ENCODE measurements at regions not wholly inside any gene's neighbourhood (a gene's known extent, or its start where the extent isn't known, plus 50 kb on each side); places are given as distances from the start of the nearest gene placed in this dataset.

DNA sequence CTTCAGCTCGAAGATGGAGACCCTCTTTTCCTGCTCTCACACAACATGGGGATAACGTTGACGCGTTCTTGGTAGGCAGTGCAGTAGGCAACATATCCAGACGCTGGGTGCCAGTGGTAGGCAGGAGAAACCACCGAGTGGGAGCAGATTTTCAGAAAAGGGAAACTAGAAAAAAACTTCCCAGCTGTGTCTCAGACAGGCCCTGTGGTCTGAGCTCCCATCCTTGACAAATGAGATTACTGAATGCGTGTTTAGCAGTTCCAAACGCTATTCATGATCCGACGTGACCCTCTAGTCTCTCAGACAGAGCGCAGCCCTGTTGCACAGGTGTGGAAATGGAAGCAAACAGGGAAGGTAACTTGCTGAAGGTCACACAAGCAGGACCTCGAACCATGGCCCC, 83.9 kb upstream of the DUSP22 start:
- no peaks in the 10 kb centered on the region for H3K27me3 ChIP-seq (ENCODE audit: insufficient read depth, low read length)

DNA sequence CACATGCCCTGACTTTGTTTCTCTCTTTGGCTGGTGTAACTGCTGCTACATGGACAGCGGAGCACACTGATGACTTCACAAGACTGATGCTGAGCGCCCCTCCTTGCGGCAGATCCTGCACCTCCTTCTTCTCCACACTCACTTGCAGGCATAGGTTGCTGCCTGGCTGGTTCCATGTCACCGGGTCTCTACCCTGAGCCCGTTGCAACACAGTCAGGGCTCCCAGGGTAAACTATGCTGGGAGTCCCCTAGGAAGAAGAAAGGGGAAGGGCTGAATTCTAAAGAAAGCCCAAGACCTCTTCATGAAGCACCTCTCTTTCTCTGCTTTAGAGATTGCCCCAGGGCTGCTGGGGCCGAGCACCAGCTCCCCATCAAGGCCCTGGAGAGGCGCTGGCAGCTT, 83.3 kb upstream of the DUSP22 start:
- no peaks in the 10 kb centered on the region for H3K4me1 ChIP-seq (ENCODE audit: insufficient read depth, low read length)
- no peak overlapping the region for H2AFZ ChIP-seq (ENCODE audit: low read depth, low read length)
- no peaks in the 10 kb centered on the region for H3K27me3 ChIP-seq (ENCODE audit: insufficient read depth, low read length)
- H3K36me3 ChIP-seq (ENCODE audit: insufficient read depth, low read length) = no peaks in the 10 kb centered on the region
- H3K9me3 ChIP-seq (ENCODE audit: low read length) = no peaks in the 10 kb centered on the region
- H3K4me3 ChIP-seq (ENCODE audit: low read length) = no peak overlapping the region

More for the DNA sequence above, 83.9 kb upstream of the DUSP22 start:
- Histone ChIP-seq H3K36me3 (ENCODE audit: insufficient read depth, low read length) (no peaks in the 10 kb centered on the region), H3K9me3 (ENCODE audit: low read length) (no peaks in the 10 kb centered on the region), H2AFZ (ENCODE audit: low read depth, low read length) (no peak overlapping the region), H3K4me3 (ENCODE audit: low read length) (no peak overlapping the region), H3K4me1 (ENCODE audit: insufficient read depth, low read length) (no peaks in the 10 kb centered on the region)

DNA sequence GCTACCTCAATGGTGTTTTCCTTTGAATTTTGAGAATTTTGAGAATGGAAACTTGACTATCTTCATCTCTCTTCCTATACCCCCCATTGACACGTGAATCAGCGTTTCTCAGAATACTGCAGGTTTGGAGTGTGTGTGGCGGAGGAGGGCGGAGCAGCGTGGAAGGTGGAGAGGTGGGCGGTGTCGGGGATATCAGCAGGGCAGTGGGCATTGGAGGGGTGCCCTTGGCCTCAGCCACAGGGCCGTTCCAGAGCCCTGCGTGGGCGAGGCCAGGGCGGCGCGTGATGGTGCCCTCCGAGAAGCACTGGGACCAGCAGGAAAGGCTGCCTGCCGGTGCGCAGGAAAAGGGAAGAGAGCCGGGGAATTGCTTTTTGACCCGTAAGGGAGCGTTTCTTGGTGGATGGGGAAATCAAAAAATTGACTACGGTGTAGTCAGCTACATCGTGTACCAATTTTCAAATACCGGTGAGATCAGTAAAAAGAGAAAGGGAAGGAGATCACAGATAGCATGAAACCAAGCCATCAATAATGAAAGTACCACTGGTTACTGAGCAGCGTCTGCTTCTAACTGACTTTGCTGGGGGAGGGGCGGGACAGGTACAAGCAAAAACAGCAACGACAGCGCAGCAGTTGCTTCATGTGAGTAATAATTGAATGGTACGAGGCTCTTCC, 82.7 kb upstream of the DUSP22 start:
- H3K4me3 ChIP-seq (ENCODE audit: low read length) = no peak overlapping the region
- no peak overlapping the region for H2AFZ ChIP-seq (ENCODE audit: low read depth, low read length)
- no peaks in the 10 kb centered on the region for H3K4me1 ChIP-seq (ENCODE audit: insufficient read depth, low read length)
- no peaks in the 10 kb centered on the region for H3K27me3 ChIP-seq (ENCODE audit: insufficient read depth, low read length)
- peaks cover 3% of the 10 kb centered on the region for H3K9me3 ChIP-seq (ENCODE audit: low read length)
- no peaks in the 10 kb centered on the region for H3K36me3 ChIP-seq (ENCODE audit: insufficient read depth, low read length)

DNA sequence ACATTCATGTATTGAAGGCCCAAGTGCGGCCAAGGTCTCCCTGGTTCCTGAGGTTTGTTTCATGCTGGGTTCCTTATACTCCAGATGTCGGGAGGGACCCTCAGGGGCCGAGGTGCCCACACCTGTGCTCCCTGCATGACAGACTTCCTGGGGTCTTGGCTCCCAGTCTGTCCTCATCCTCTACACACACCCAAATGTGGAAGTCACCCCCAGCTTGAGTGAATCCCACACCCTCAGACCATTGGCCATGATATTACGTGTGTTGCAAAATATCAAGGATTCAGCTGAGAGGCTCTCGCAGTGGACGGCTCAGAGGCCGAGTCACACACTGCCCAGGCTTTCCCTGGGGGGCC, 82.2 kb upstream of the DUSP22 start:
- Histone ChIP-seq H3K4me1 (ENCODE audit: insufficient read depth, low read length) (no peaks in the 10 kb centered on the region), H3K36me3 (ENCODE audit: insufficient read depth, low read length) (no peaks in the 10 kb centered on the region), H2AFZ (ENCODE audit: low read depth, low read length) (no peak overlapping the region), H3K4me3 (ENCODE audit: low read length) (no peak overlapping the region), H3K9me3 (ENCODE audit: low read length) (peaks cover 5% of the 10 kb centered on the region), H3K27me3 (ENCODE audit: insufficient read depth, low read length) (no peaks in the 10 kb centered on the region)

DNA sequence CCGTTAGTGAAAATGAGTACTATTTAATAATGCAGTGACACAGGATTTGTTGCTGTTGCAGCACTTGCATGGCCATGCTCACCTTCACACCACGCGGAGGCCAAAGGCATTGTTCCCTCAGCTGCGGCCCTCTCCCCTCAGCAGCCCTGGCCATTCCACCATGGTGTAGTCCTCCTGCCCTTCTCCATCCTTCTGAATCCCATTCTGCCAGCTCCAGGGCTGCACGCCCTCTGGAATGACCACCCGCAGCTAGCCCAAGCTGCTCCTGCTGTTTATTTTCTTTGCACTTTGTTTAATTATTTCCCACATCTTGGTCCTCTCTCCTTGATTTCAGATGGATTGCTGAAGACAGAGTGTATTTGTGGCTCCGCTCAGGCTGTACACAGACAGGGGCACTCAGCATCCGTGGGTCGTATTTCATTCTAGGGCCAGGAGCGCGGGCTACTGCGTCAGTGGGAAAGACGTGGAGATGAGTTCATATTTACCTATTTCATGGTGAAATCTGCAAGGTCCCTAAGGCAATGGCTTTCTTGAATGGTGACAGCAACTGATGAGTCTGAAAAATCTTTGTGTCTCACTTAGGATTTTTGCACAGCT, 81.4 kb upstream of the DUSP22 start:
- Histone ChIP-seq H3K36me3 (ENCODE audit: insufficient read depth, low read length) (no peaks in the 10 kb centered on the region), H3K9me3 (ENCODE audit: low read length) (peaks cover 5% of the 10 kb centered on the region), H2AFZ (ENCODE audit: low read depth, low read length) (no peak overlapping the region), H3K4me3 (ENCODE audit: low read length) (no peak overlapping the region), H3K27me3 (ENCODE audit: insufficient read depth, low read length) (no peaks in the 10 kb centered on the region), H3K4me1 (ENCODE audit: insufficient read depth, low read length) (no peaks in the 10 kb centered on the region)

DNA sequence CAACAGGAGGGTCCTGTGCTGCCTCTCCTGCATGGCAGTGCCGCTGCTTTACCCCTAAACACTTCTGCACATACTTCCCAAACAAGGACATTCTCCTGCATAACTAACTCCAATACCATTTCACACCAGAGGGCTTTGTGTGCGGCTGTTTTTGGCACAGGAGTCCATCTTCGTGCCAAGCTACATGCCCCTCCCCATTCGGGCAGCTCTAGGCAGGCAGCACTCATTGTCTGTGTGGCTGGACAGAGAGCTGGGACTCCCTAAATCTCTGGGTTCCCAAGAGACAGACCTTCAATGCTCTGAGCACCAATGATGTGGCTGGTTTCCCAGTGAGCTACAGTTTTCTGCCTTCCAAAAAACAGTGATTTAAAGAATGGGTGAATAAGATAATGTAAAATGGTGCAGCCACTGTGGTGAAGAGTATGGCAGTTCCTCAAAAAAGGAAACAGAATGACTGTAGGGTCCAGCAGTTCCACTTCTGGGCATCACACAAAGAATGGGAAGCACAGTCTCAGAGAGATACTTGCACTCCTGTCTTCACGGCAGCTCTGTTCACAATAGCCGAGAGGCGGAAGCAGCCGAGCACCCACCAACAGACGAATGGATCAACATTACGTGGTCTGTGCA, 80.3 kb upstream of the DUSP22 start:
- no peaks in the 10 kb centered on the region for H3K27me3 ChIP-seq (ENCODE audit: insufficient read depth, low read length)

DNA sequence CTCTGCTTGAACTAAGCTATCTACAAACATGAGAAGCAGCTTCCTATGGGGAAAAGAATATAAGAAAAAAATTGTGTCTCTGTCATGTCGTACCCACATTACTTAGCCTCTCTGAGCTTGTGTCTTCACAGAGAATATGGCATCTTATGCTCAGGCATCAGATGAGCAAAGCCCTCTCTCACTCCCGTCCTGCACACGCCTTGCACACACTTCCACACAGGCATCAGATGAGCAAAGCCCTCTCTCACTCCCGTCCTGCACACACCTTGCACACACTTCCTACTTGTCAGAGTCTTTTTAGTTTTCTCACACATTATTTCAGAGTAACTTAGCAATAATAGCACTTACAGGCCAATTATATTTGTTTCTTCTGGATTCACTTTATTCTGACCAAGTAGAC, 79.0 kb upstream of the DUSP22 start:
- no peaks in the 10 kb centered on the region for H3K4me1 ChIP-seq (ENCODE audit: insufficient read depth, low read length)
- H3K4me3 ChIP-seq (ENCODE audit: low read length) = no peak overlapping the region
- H2AFZ ChIP-seq (ENCODE audit: low read depth, low read length) = no peak overlapping the region
- H3K36me3 ChIP-seq (ENCODE audit: insufficient read depth, low read length) = no peaks in the 10 kb centered on the region
- peaks cover 5% of the 10 kb centered on the region for H3K9me3 ChIP-seq (ENCODE audit: low read length)
- H3K27me3 ChIP-seq (ENCODE audit: insufficient read depth, low read length) = no peaks in the 10 kb centered on the region

More for the DNA sequence above, 80.3 kb upstream of the DUSP22 start:
- H3K4me3 ChIP-seq (ENCODE audit: low read length) = no peak overlapping the region
- H3K4me1 ChIP-seq (ENCODE audit: insufficient read depth, low read length) = no peaks in the 10 kb centered on the region
- no peaks in the 10 kb centered on the region for H3K36me3 ChIP-seq (ENCODE audit: insufficient read depth, low read length)
- no peak overlapping the region for H2AFZ ChIP-seq (ENCODE audit: low read depth, low read length)
- H3K9me3 ChIP-seq (ENCODE audit: low read length) = peaks cover 5% of the 10 kb centered on the region

DNA sequence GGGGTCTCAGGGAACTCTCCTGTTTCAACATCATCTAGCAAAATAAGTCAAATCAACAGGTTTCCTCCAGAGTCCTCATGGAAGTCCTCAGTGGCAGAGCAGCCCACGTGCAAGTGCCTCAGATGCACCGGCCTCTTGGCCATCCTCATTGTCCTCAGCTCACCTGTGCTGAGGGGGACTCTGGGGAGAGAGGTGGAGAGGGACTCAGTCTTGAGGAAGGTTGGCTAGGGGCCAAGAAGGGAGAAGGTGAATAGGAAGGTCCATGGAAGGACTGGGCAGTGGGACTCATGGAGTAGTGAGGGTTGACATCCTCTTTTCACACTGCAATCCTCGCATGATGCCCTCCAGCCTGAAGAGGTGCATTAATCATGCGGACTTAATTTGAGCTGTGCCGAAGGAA, 77.9 kb upstream of the DUSP22 start:
- H3K4me3 ChIP-seq (ENCODE audit: low read length) = no peak overlapping the region
- no peaks in the 10 kb centered on the region for H3K4me1 ChIP-seq (ENCODE audit: insufficient read depth, low read length)
- no peaks in the 10 kb centered on the region for H3K27me3 ChIP-seq (ENCODE audit: insufficient read depth, low read length)
- peaks cover 5% of the 10 kb centered on the region for H3K9me3 ChIP-seq (ENCODE audit: low read length)
- H2AFZ ChIP-seq (ENCODE audit: low read depth, low read length) = no peak overlapping the region
- H3K36me3 ChIP-seq (ENCODE audit: insufficient read depth, low read length) = no peaks in the 10 kb centered on the region

DNA sequence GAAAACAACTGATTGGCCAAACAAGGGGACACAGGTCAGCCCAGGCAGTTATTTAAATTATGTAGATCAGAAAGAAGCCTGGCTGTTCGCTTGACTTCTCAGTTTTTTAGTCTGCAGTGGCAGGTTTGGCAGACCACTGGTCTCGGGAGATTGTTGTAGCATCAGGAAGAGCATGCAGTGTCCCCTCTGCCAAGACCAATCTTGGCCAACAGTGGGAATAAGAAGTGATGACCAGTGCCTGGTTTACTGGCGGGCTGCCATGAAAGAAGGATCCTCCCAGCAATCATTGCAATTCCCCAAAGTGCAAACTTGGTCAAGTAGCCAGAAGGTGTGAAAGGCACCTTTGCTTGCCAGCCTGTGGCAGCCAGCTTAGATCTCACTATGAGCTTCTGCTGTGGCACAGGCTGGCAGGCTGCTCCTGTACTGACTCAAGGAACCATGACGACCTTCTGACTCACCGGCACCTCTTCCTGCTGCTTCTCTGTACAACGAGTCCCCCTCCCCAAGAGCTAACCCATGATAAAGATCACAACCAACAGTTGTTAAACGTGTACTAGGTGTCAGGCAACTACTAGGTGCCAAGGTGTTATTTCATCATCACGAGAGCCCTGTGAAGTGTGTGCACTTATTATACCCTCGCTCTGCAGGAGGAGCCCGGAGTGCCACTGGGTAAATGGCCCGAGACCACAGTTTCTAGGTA, 76.8 kb upstream of the DUSP22 start:
- Histone ChIP-seq H2AFZ (ENCODE audit: low read depth, low read length) (no peak overlapping the region), H3K9me3 (ENCODE audit: low read length) (peaks cover 5% of the 10 kb centered on the region), H3K27me3 (ENCODE audit: insufficient read depth, low read length) (no peaks in the 10 kb centered on the region), H3K4me1 (ENCODE audit: insufficient read depth, low read length) (peaks cover 4% of the 10 kb centered on the region), H3K4me3 (ENCODE audit: low read length) (no peak overlapping the region), H3K36me3 (ENCODE audit: insufficient read depth, low read length) (no peaks in the 10 kb centered on the region)

DNA sequence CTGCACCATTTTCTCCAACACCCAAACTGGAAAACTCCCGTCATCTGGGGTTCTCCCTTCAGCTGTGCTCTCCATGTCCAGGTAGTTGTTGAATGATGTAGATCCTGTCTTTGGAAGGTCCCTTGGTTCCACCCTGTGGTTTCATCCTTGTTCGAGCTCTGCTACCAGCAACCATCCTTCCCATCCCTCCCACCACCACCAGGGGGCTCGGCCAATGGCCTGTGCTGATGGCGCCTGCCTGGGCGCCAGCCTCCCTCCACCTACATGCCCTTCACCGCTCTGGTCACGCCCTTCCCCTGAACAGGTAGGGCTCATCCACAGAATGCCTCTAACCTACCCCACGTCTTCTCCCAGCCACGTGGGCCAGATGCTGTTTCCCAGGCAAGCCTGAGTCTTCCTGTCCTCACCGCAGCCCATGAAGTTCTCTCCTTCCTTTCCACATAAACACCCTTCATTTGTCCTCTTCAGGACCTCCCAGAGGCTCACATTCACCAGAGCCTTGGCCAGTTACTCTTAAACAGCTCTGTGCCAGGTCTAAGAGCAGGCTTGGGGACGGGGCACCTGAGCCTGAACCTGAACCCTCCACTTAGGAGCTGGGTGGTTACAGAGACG, 75.1 kb upstream of the DUSP22 start:
- no peaks in the 10 kb centered on the region for H3K36me3 ChIP-seq (ENCODE audit: insufficient read depth, low read length)
- peaks cover 2% of the 10 kb centered on the region for H3K27me3 ChIP-seq (ENCODE audit: insufficient read depth, low read length)
- H3K9me3 ChIP-seq (ENCODE audit: low read length) = peaks cover 5% of the 10 kb centered on the region
- H3K4me1 ChIP-seq (ENCODE audit: insufficient read depth, low read length) = peaks cover 7% of the 10 kb centered on the region
- no peak overlapping the region for H3K4me3 ChIP-seq (ENCODE audit: low read length)
- H2AFZ ChIP-seq (ENCODE audit: low read depth, low read length) = no peak overlapping the region

DNA sequence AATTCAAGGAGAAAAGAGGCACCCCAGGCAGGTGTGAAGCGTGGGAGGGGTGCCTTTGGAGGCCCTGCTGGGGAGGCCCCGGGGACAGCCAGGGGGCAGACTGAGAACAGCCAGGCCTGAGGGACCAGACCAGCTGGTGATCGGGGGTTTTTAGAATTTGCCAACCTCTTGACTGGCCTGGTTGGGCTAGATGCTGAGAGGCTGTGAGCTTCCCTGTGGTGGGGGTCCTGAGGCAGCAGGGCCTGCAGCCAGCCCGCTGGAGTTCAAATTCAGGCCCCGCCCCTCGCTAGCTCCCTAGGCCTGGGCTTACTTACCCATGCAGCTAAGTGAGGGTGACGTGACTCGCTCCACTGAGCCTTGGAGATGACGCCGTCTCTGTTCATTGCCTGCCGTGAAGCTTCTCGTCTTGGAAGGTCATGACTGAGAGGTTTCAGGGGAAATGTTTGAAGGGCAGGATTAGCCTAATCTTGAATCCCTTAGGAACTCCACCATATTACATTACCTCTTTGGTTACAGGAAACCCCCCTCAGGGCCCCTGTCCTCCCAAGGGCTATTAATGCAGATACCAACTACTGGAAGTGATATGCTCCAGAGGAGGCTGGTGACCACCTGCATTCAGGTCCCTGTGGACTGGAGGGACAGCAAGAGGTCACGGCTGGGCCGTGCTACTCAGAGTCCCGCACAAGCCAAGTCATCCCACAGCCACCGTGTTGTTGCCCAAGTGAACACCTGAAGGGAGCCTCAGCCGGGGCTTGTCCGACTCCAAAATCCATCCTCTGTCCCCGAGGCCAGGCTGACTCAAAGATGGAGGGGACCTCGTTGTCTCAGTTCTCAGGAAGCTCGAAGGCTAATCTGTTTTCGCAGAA, 73.9 kb upstream of the DUSP22 start:
- H3K4me3 ChIP-seq (ENCODE audit: low read length) = no peak overlapping the region
- H3K36me3 ChIP-seq (ENCODE audit: insufficient read depth, low read length) = no peaks in the 10 kb centered on the region
- H3K9me3 ChIP-seq (ENCODE audit: low read length) = peaks cover 5% of the 10 kb centered on the region
- H2AFZ ChIP-seq (ENCODE audit: low read depth, low read length) = no peak overlapping the region
- peaks cover 2% of the 10 kb centered on the region for H3K27me3 ChIP-seq (ENCODE audit: insufficient read depth, low read length)
- H3K4me1 ChIP-seq (ENCODE audit: insufficient read depth, low read length) = peaks cover 7% of the 10 kb centered on the region

DNA sequence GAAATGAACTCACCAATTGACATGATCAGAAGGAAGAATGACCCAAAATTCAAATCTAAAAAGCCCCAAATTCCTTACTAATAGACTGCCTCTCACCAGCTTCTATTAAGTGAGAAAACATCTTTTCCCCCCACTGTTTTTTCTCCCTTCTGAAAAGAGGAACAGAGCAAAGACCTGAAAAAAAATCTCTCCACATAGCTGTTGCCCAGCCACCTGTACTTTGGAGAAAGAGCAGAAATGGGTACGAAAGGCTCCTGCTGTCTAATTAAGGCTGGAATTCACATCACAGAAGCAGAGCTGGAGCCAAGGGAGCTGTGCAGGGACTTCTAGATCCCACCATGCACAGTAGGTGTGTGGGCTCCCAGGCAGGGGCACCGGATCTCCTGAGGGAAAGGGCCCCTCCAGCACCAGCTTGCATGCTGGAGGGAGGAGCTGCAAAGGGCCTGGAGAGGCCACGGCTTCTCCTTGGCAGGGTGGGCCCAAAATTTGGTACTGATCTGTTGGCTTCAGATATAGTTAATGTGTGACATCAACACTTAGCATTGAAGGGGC, 73.2 kb upstream of the DUSP22 start:
- Histone ChIP-seq H2AFZ (ENCODE audit: low read depth, low read length) (no peak overlapping the region), H3K36me3 (ENCODE audit: insufficient read depth, low read length) (no peaks in the 10 kb centered on the region), H3K4me1 (ENCODE audit: insufficient read depth, low read length) (peaks cover 7% of the 10 kb centered on the region), H3K9me3 (ENCODE audit: low read length) (peaks cover 5% of the 10 kb centered on the region), H3K4me3 (ENCODE audit: low read length) (no peak overlapping the region), H3K27me3 (ENCODE audit: insufficient read depth, low read length) (peaks cover 2% of the 10 kb centered on the region)
